Stimulated activated CD8-positive, alpha-beta memory T cell treated with anti-CD3 and anti-CD28 coated beads, Interleukin-7, amount 100 ng/mL, for 48 hours (primary cell): ENCODE measurements at regions not wholly inside any gene's neighbourhood (a gene's known extent, or its start where the extent isn't known, plus 50 kb on each side); places are given as distances from the start of the nearest gene placed in this dataset.

Experiments
- DNase-seq, 2 donors: peaks; one replicate each; pipeline ENCODE4 v3.0.0-alpha.2; 2020; ENCODE audit warnings: low read depth in 1 of 2; ENCODE audit errors: extremely low read depth in 1 of 2

- no peak for DNase-seq
These were observed 524.6 kb upstream of the SLIT2 start for GRCh38 chr4:19727141-19727540.

- no peak for DNase-seq
These were observed 526.6 kb upstream of the SLIT2 start for GRCh38 chr4:19725130-19725529.

GRCh38 chr4:19722404-19722803 lies 529.3 kb upstream of the SLIT2 start:
- no peak for DNase-seq

GRCh38 chr4:19721587-19721986 lies 530.1 kb upstream of the SLIT2 start:
- no peak for DNase-seq

DNA sequence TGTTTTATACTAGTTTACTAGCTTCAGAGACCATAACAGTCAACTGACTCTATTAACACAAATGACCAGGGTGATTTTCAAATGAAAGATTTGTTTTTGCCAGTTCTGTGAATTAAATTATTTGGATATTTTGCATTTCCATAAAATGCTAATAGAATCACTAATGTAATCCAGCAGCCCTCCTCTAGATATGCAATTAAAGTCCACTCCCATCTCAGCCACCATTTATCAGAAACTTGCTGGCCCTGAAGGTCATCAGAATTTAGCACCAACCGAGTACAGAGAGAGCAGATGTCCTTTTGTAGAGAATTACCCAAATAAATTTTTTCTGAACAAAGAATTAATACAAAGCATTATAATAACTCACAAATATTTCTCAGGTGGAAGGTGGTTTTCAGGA lies 531.1 kb upstream of the SLIT2 start:
- DNase-seq = no peak

GRCh38 chr4:19720190-19720589 lies 531.5 kb upstream of the SLIT2 start:
- DNase-seq = no peak

GRCh38 chr4:19711871-19712270 lies 539.8 kb upstream of the SLIT2 start:
- no peak for DNase-seq

DNA sequence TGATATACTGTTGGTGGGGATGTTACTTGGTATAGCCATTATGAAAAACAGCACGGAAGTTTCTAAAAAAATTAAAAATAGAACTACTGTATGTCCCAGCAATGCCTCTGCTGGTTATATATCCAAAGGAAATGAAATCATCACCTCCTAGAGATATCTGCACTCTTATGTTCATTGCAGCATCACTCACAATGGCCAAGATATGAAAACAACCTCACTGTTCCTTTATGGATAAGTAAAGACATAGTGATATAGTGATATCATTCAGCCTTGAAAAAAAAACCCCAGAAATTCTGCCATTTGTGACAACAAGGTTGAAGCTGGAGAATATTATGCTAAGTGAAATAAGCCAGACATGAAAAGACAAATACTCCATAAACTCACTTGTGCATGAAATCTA lies 543.8 kb upstream of the SLIT2 start:
- no peak for DNase-seq

GRCh38 chr4:19703391-19703790 lies 548.3 kb upstream of the SLIT2 start:
- DNase-seq = no peak

GRCh38 chr4:19700992-19701391 lies 550.7 kb upstream of the SLIT2 start:
- DNase-seq = no peak

DNA sequence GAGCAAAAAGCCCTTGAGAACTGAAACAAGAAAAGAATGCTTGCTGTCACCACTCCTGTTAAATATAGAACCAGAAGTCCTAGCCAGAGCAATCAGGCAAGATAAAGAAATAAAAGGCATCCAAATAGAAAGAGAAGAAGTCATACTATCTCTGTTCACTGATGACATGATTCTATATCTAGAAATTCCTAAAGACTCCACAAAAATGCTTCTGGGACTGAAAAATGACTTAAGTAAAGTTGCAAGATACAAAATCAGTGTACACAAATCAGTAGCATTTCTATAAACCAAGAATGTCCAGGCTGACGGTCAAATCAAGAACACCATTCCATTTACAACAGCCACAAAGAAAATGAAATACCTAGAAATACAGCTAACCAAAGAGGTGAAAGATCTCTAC lies 552.7 kb upstream of the SLIT2 start:
- no peak for DNase-seq

GRCh38 chr4:19694812-19695211 lies 556.9 kb upstream of the SLIT2 start:
- no peak for DNase-seq

- DNase-seq = no peak
These were observed 557.7 kb upstream of the SLIT2 start for GRCh38 chr4:19693936-19694570.

DNA sequence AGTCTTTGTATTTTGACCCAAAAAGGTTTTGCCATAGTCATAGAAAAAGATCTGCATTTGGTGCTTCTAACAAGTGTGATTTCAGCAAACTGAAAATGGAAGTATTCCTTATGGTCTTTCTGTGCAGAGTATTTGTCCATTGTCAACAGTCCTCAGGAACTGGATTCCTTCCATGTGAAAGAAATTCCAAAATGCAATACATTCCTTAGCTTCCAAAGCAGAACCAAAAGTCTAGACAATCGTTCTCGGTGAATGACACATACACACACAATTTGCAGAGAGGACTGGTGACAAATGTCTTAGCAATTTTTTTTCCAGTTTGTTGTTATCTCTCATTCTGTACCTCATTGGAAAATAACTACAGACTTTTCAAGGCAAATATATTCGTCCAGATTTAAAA lies 562.2 kb upstream of the SLIT2 start:
- DNase-seq = no peak

DNA sequence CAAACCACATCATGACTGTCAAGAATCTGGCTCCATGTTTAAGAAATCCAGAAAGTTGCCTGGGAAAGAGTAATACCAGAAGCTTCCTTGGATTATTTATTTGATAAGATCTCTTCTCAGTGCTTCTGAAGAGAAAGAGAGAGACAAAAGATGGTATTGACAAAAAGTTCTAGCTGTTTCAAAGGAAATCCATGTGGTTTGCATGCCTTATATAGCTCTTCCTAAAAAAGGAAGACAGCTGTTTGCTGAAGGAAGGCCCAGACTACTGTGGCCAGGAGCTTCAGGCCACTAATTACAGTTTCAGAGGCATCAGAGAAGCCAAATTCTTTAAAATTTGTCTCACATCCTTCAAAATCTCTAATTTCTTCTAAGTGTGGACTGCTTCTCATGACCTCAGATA lies 565.2 kb upstream of the SLIT2 start:
- DNase-seq = no peak

- no peak for DNase-seq
These were observed 567.6 kb upstream of the SLIT2 start for GRCh38 chr4:19684084-19684483.

GRCh38 chr4:19683426-19683825 lies 568.3 kb upstream of the SLIT2 start:
- no peak for DNase-seq

DNA sequence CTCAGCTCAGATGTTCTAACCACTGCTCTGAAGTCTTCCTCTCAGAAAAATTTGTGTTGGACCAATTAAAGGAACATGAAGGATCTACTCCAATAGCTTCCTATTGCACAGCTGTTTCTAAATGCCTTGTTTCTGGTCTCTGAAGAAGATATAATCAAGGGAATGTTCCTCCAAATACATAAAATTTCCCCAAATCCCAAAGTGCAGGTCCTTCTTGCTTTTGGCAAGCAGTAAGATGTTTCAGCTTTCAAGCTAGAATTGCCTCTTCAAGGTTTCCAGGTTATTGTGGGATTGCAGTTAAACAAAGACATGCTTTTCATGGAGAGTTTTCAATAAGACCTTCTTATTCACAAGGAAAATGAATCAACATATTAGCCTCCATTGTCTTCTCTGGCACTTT lies 574.5 kb upstream of the SLIT2 start:
- no peak for DNase-seq

DNA sequence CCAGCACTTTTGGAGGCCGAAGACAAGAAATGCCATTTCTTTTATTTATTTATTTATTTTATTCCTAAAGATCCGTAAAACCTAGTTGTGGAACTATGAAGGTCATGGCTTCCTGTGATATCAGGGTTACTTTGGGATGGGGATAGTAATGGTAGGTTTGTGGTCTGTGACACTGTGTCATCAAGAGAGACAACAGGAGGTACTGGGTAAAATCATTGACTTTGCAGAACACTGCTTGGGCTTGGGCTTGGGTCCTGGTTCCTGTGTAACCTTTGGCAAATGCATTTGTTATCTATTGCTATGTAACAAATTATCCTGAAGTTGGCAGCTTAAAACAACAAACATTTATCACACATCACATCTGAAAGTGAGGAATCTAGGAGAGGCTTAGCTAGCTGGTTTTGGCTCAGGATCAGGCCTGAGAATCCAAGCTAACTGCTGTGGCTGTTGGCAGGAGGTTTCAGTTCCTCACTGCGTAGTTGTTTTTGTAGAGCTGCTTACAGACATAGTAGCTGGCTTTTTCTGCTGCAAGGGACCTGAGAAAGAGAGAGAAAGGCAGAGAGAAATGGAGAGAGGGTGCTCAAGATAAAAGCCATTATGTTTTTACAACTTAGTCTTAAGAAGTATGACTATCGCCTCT lies 576.4 kb upstream of the SLIT2 start:
- DNase-seq = no peak

- DNase-seq = no peak
These were observed 592.6 kb upstream of the SLIT2 start for GRCh38 chr4:19659101-19659500.

- no peak for DNase-seq
These were observed 593.8 kb upstream of the SLIT2 start for GRCh38 chr4:19657856-19658255.

DNA sequence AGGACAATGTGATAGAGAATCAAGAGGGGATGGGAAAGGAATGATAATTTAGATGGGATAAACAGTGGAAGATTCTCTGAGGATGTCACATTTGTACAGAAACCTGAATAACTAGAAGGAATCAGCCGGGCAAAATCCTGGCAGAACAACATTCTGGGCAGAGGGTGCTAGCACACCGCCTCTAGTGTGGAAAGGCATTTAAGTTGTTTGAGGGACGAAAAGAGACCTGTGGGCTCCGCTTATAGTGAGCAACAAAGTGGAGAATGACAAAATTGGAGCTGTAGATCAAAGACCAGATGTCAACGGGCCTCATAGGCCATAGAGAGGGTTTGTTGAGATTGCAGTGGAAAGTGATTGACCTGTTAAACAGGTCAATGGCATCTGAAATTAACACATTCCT lies 596.0 kb upstream of the SLIT2 start:
- DNase-seq = no peak
